GM19328 (cell line): ENCODE measurements at regions not wholly inside any gene's neighbourhood (a gene's known extent, or its start where the extent isn't known, plus 50 kb on each side); places are given as distances from the start of the nearest gene placed in this dataset.
"Not testable (repeated sequence)": the region's sequence is repeated elsewhere in the genome, so short reads cannot be mapped to it uniquely, and the experiment has no call there.

Experiments
- ATAC-seq: cut with Tn5 transposase; IDR thresholded peaks from one replicate; pipeline ENCODE4 v1.9.1; 2021; ENCODE audit warnings: mild to moderate bottlenecking, moderate library complexity; ENCODE audit not compliant: unreplicated experiment

- no peak for ATAC-seq
Measured at GRCh38 chr2:228798458-228799207, 472.5 kb downstream of the PID1 start.

- no peak for ATAC-seq
Measured at GRCh38 chr2:228796386-228796785, 474.7 kb downstream of the PID1 start.

GRCh38 chr2:228793116-228793515 lies 478.0 kb downstream of the PID1 start:
- no peak for ATAC-seq

- no peak for ATAC-seq
Measured at GRCh38 chr2:228786901-228787300, 484.2 kb downstream of the PID1 start.

GRCh38 chr2:228782281-228782680 lies 488.8 kb downstream of the PID1 start:
- ATAC-seq: no peak

GRCh38 chr2:228777855-228778355 lies 493.2 kb downstream of the PID1 start:
- no peak for ATAC-seq

- no peak for ATAC-seq
Measured at GRCh38 chr2:228774548-228774947, 496.5 kb downstream of the PID1 start.

GRCh38 chr2:228771774-228772173 lies 499.3 kb downstream of the PID1 start:
- no peak for ATAC-seq

- no peak for ATAC-seq
Measured at GRCh38 chr2:228771315-228771714, 499.8 kb downstream of the PID1 start.

GRCh38 chr2:228768818-228769217 lies 502.3 kb downstream of the PID1 start:
- ATAC-seq: no peak

- not testable (repeated sequence) for ATAC-seq
Measured at GRCh38 chr2:228768141-228768540, 502.9 kb downstream of the PID1 start.

- ATAC-seq: no peak
Measured at GRCh38 chr2:228767196-228767595, 503.9 kb downstream of the PID1 start.

- ATAC-seq: no peak
Measured at GRCh38 chr2:228763379-228763981, 507.6 kb downstream of the PID1 start.

GRCh38 chr2:228762565-228762964 lies 508.5 kb downstream of the PID1 start:
- no peak for ATAC-seq

- ATAC-seq: not testable (repeated sequence)
Measured at GRCh38 chr2:228755661-228756060, 515.4 kb downstream of the PID1 start.

GRCh38 chr2:228747483-228747882 lies 523.6 kb downstream of the PID1 start:
- ATAC-seq: no peak

GRCh38 chr2:228738671-228739380 lies 532.3 kb downstream of the PID1 start:
- ATAC-seq: no peak

- ATAC-seq: no peak
Measured at GRCh38 chr2:228735697-228736096, 535.4 kb downstream of the PID1 start.

- ATAC-seq: no peak
Measured at GRCh38 chr2:228731517-228731916, 539.6 kb downstream of the PID1 start.

- no peak for ATAC-seq
Measured at GRCh38 chr2:228728961-228729360, 542.1 kb downstream of the PID1 start.

- ATAC-seq: no peak
Measured at GRCh38 chr2:228725031-228725430, 543.5 kb upstream of the SPHKAP start.

- ATAC-seq: no peak
Measured at GRCh38 chr2:228723599-228723998, 542.1 kb upstream of the SPHKAP start.
